CD14-positive monocyte (primary cell): ENCODE measurements at regions not wholly inside any gene's neighbourhood (a gene's known extent, or its start where the extent isn't known, plus 50 kb on each side); places are given as distances from the start of the nearest gene placed in this dataset.

Source experiments
- DNase-seq, 3 donors: peaks; one replicate each; pipeline ENCODE4 v3.0.0-alpha.2; 2011 to 2022
- H2AFZ ChIP-seq: 2 replicates; pipeline ENCODE4 v1.6.0; 2012; ENCODE audit warnings: mild to moderate bottlenecking, low read depth, low read length, inconsistent platforms; ENCODE audit not compliant: insufficient read depth, poor library complexity, severe bottlenecking
- H3K27ac ChIP-seq, 2 donors: 1 replicate in 1 of 2; 2 replicates in 1 of 2; pipeline ENCODE4 v1.5.1; 2012 to 2013; ENCODE audit warnings: low read length in 2 of 2, control low read depth in 1 of 2, inconsistent platforms in 1 of 2, low read depth in 1 of 2, mild to moderate bottlenecking in 1 of 2
- H3K27me3 ChIP-seq, 2 donors: one replicate each; pipeline versions ENCODE4 v1.6.0 to v1.6.1; 2011 to 2013; ENCODE audit warnings: low read length in 2 of 2; ENCODE audit not compliant: control insufficient read depth in 2 of 2, insufficient read depth in 2 of 2
- H3K36me3 ChIP-seq, 2 donors: replicated peaks in 1 of 2; 1 replicate in 1 of 2; 2 replicates in 1 of 2; pipeline versions ENCODE4 v1.5.1 to v1.6.1; 2012 to 2013; ENCODE audit warnings: low read length in 2 of 2, control low read depth in 1 of 2, inconsistent platforms in 1 of 2, mild to moderate bottlenecking in 1 of 2; ENCODE audit not compliant: insufficient read depth in 2 of 2, control insufficient read depth in 1 of 2
- H3K4me1 ChIP-seq, 2 donors: 1 replicate in 1 of 2; 2 replicates in 1 of 2; pipeline versions ENCODE4 v1.5.1 to v1.6.1; 2012 to 2013; ENCODE audit warnings: low read length in 2 of 2, control low read depth in 1 of 2, inconsistent platforms in 1 of 2, mild to moderate bottlenecking in 1 of 2, moderate library complexity in 1 of 2; ENCODE audit not compliant: insufficient read depth in 2 of 2, control insufficient read depth in 1 of 2
- H3K4me2 ChIP-seq: replicated peaks from 2 replicates; pipeline ENCODE3; 2012; ENCODE audit warnings: low read length, moderate library complexity, mild to moderate bottlenecking; ENCODE audit not compliant: poor library complexity, severe bottlenecking; ENCODE audit errors: extremely low read depth
- H3K4me3 ChIP-seq, 3 experiments: fragments of 200-600 bp in 1 of 3; sonication (generic) in 1 of 3; replicated peaks in 1 of 3; 1 replicate in 2 of 3; 2 replicates in 1 of 3; pipeline ENCODE4 v1.5.1; 2011 to 2013; ENCODE audit warnings: low read length in 3 of 3, mild to moderate bottlenecking in 3 of 3, control low read depth in 2 of 3, low read depth in 2 of 3, inconsistent platforms in 1 of 3, moderate library complexity in 1 of 3
- H3K79me2 ChIP-seq: 2 replicates; pipeline ENCODE4 v1.6.0; 2012; ENCODE audit warnings: mild to moderate bottlenecking, control low read depth, inconsistent platforms, low read length, moderate library complexity; ENCODE audit not compliant: insufficient read depth
- H3K9ac ChIP-seq: 2 replicates; pipeline ENCODE4 v1.6.0; 2017; ENCODE audit warnings: low read length, mild to moderate bottlenecking; ENCODE audit not compliant: insufficient read depth, poor library complexity, severe bottlenecking
- H3K9me3 ChIP-seq, 2 donors: replicated peaks in 1 of 2; 1 replicate in 1 of 2; 2 replicates in 1 of 2; pipeline versions ENCODE4 v1.5.1 to v1.6.1; 2012 to 2013; ENCODE audit warnings: low read length in 2 of 2, control low read depth in 1 of 2; ENCODE audit not compliant: control insufficient read depth in 1 of 2, insufficient read depth in 1 of 2
- H4K20me1 ChIP-seq: 2 replicates; pipeline ENCODE4 v1.6.0; 2012; ENCODE audit warnings: mild to moderate bottlenecking, low read length, control low read depth, moderate library complexity; ENCODE audit not compliant: insufficient read depth
- H3K27ac Mint-ChIP-seq, 7 donors: one replicate each; pipeline ENCODE4 v1.8.0; 2020; ENCODE audit warnings: mild to moderate bottlenecking in 7 of 7, mixed read lengths in 7 of 7, moderate library complexity in 6 of 7, inconsistent platforms in 2 of 7
- H3K27me3 Mint-ChIP-seq, 3 donors: one replicate each; pipeline ENCODE4 v1.8.0; 2021 to 2022; ENCODE audit warnings: low read depth in 3 of 3, mild to moderate bottlenecking in 3 of 3, mixed read lengths in 3 of 3, moderate library complexity in 3 of 3, inconsistent platforms in 1 of 3
- H3K36me3 Mint-ChIP-seq, 2 donors: one replicate each; pipeline ENCODE4 v1.8.0; 2020; ENCODE audit warnings: mixed read lengths in 2 of 2, inconsistent platforms in 1 of 2, mild to moderate bottlenecking in 1 of 2
- H3K4me1 Mint-ChIP-seq: one replicate; pipeline ENCODE4 v1.8.0; 2020; ENCODE audit warnings: mild to moderate bottlenecking, mixed read lengths
- H3K4me3 Mint-ChIP-seq, 2 donors: one replicate each; pipeline ENCODE4 v1.8.0; 2020; ENCODE audit warnings: mild to moderate bottlenecking in 2 of 2, mixed read lengths in 2 of 2, moderate library complexity in 1 of 2
- H3K9me3 Mint-ChIP-seq, 7 donors: one replicate each; pipeline ENCODE4 v1.8.0; 2020 to 2022; ENCODE audit warnings: mixed read lengths in 7 of 7, mild to moderate bottlenecking in 6 of 7, moderate library complexity in 6 of 7, inconsistent platforms in 2 of 7
- WGBS: methylation state at CpG from one replicate; pipeline ENCODE4 v1.1.5; 2013; ENCODE audit warnings: missing lambda C conversion rate; ENCODE audit not compliant: insufficient coverage; 5-methylcytosine and 5-hydroxymethylcytosine counted together
- intact Hi-C, 2 donors: fragments of 100-400 bp; cut with micrococcal nuclease; formaldehyde crosslinking; loops; one replicate each; pipeline versions ENCODE4 v1.15.0 to v1.15.1; 2023
- TF ChIP-seq, protein P1 (sequence below): fragments of 200-600 bp; IDR thresholded peaks from one replicate; pipeline ENCODE4 v1.8.0; 2022; ENCODE audit warnings: antibody characterized with exemption, mild to moderate bottlenecking

DNA sequence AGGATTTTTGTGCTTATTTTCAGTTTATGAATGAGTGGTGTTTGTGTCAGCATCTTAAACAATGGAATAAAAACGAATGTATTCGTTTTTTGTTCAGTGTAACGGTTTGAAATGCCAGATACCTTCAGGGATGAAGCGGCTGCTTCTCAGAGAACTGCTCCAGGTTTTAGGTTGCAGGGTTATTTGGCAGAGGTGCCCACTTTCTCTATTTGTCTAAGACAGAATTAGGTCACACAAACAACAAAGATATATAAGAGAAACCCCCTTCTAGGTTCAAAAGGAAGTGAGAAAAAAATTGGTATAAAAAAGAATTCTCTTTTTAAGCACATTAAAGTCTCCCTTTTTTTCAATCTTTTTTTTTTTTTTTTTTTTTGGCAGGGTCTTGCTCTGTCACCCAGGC lies 98.9 kb downstream of the MFAP3L start:
- no peaks in the 10 kb centered on the region for H3K27me3 ChIP-seq
- H3K36me3 Mint-ChIP-seq = no peaks in the 10 kb centered on the region
- H3K4me1 ChIP-seq = no peaks in the 10 kb centered on the region
- peaks cover 0 to 5% (median 3%) of the 10 kb centered on the region in 3 donors for H3K27me3 Mint-ChIP-seq
- TF ChIP-seq, protein P1, sequence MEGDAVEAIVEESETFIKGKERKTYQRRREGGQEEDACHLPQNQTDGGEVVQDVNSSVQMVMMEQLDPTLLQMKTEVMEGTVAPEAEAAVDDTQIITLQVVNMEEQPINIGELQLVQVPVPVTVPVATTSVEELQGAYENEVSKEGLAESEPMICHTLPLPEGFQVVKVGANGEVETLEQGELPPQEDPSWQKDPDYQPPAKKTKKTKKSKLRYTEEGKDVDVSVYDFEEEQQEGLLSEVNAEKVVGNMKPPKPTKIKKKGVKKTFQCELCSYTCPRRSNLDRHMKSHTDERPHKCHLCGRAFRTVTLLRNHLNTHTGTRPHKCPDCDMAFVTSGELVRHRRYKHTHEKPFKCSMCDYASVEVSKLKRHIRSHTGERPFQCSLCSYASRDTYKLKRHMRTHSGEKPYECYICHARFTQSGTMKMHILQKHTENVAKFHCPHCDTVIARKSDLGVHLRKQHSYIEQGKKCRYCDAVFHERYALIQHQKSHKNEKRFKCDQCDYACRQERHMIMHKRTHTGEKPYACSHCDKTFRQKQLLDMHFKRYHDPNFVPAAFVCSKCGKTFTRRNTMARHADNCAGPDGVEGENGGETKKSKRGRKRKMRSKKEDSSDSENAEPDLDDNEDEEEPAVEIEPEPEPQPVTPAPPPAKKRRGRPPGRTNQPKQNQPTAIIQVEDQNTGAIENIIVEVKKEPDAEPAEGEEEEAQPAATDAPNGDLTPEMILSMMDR = no peak
- H3K4me2 ChIP-seq = no peak overlapping the region
- H3K4me1 Mint-ChIP-seq = no peaks in the 10 kb centered on the region
- H3K9ac ChIP-seq = no peak overlapping the region
- no peaks in the 10 kb centered on the region for H3K79me2 ChIP-seq
- H3K4me3 ChIP-seq = no peak overlapping the region
- WGBS = no CpG with 5 or more reads among the region's 4 CpGs
- no peaks in the 10 kb centered on the region for H4K20me1 ChIP-seq
- no peak overlapping the region for H3K27ac ChIP-seq
- H3K4me3 Mint-ChIP-seq = no peak overlapping the region
- peaks cover 0 to 3% (median 0%) of the 10 kb centered on the region in 7 donors for H3K9me3 Mint-ChIP-seq
- H3K36me3 ChIP-seq = no peaks in the 10 kb centered on the region
- no peaks in the 10 kb centered on the region for H3K9me3 ChIP-seq
- no peak overlapping the region for H2AFZ ChIP-seq
- intact Hi-C loops = no loop called here
- DNase-seq = no peak
- no peak overlapping the region for H3K27ac Mint-ChIP-seq

DNA sequence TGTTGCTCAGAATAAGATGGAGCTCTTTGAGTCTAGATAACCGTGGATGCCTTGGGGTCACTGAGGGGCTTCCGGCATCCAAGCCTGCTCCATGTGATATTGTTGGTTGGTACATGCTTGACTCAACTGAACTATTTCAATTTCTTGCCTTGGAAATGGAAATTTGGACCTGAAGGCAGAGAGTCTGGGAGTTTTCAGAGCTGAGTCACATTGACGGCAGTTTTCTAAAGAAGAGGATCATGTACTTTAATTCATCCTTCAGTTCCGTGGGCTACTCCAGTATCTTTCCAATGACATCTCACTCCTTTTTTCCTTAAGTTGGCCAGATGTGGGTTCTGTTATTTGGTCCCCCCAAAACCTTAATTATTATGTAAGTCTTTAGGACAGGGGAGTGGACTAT lies 100.5 kb downstream of the MFAP3L start:
- Mint-ChIP-seq H3K27ac (no peak overlapping the region), H3K4me1 (no peaks in the 10 kb centered on the region), H3K9me3 (peaks cover 0 to 2% (median 0%) of the 10 kb centered on the region in 7 donors), H3K36me3 (no peaks in the 10 kb centered on the region), H3K4me3 (no peak overlapping the region), H3K27me3 (peaks cover 0 to 5% (median 3%) of the 10 kb centered on the region in 3 donors)
- no peaks in the 10 kb centered on the region for H3K79me2 ChIP-seq
- H3K4me2 ChIP-seq = no peak overlapping the region
- DNase-seq = no peak
- intact Hi-C loops = no loop called here
- WGBS = 100% methylated on average over 2 of the region's 4 CpGs
- H2AFZ ChIP-seq = no peak overlapping the region
- H3K4me3 ChIP-seq = no peak overlapping the region
- no peaks in the 10 kb centered on the region for H3K4me1 ChIP-seq
- no peaks in the 10 kb centered on the region for H3K36me3 ChIP-seq
- H3K27ac ChIP-seq = no peak overlapping the region
- no peaks in the 10 kb centered on the region for H3K9me3 ChIP-seq
- H3K9ac ChIP-seq = no peak overlapping the region
- TF ChIP-seq, protein P1 = no peak
- H4K20me1 ChIP-seq = no peaks in the 10 kb centered on the region
- H3K27me3 ChIP-seq = no peaks in the 10 kb centered on the region
